Spleen (tissue), 7 donors: ENCODE measurements at regions not wholly inside any gene's neighbourhood (a gene's known extent, or its start where the extent isn't known, plus 50 kb on each side); places are given as distances from the start of the nearest gene placed in this dataset.

Experiments used
- CTCF ChIP-seq, 11 experiments: fragments of 200-600 bp in 7 of 11; fragments of 450-650 bp in 4 of 11; sonication (generic) in 4 of 11; IDR thresholded peaks in 8 of 11; conservative IDR thresholded peaks in 3 of 11; 1 replicate in 7 of 11; 2 replicates in 4 of 11; pipeline versions ENCODE4 v1.4.0 to v1.8.0; 2016 to 2021; ENCODE audit warnings: antibody characterized with exemption in 11 of 11, inconsistent platforms in 4 of 11, mild to moderate bottlenecking in 1 of 11
- POLR2A ChIP-seq, 3 donors: fragments of 450-650 bp; IDR thresholded peaks; one replicate each; pipeline ENCODE4 v1.5.1; 2017; ENCODE audit warnings: antibody characterized with exemption in 3 of 3, mild to moderate bottlenecking in 1 of 3
- donor health status: DM: no; HTN: no; CAD: no; lungs with moderate emphysema.
- donor health status: DM: no; HTN: no; CAD: no.
- donor health status: DM: no; HTN: no; CAD: no.

- TF ChIP-seq CTCF (IDR thresholded peaks at IDR 0.05 in 8 of 11, conservative IDR thresholded peaks at IDR 0.05 in 3 of 11) (no peak), POLR2A (IDR thresholded peaks at IDR 0.05) (no peak)
These were observed 67.4 kb downstream of the MRM1 start for GRCh38 chr17:36668824-36669223.
